Mesendoderm (in vitro differentiated cells): ENCODE measurements at regions not wholly inside any gene's neighbourhood (a gene's known extent, or its start where the extent isn't known, plus 50 kb on each side); places are given as distances from the start of the nearest gene placed in this dataset.

Experiments
- DNase-seq: peaks from one replicate; pipeline ENCODE4 v3.0.0; 2013
- H2AK5ac ChIP-seq: 2 replicates; pipeline ENCODE4 v1.6.1; 2013; ENCODE audit warnings: low read length, inconsistent platforms
- H2BK120ac ChIP-seq: 2 replicates; pipeline ENCODE4 v1.6.1; 2013; ENCODE audit warnings: low read depth, mild to moderate bottlenecking, low read length, moderate library complexity, mixed read lengths
- H2BK15ac ChIP-seq: replicated peaks from 2 replicates; pipeline ENCODE4 v1.6.1; 2013; ENCODE audit warnings: low read depth, mild to moderate bottlenecking, moderate library complexity
- H2BK5ac ChIP-seq: 2 replicates; pipeline ENCODE4 v1.6.1; 2013; ENCODE audit warnings: low read length, inconsistent platforms
- H3K18ac ChIP-seq: 2 replicates; pipeline ENCODE4 v1.6.1; 2013; ENCODE audit warnings: mild to moderate bottlenecking, low read length, mixed read lengths
- H3K23ac ChIP-seq: one replicate; pipeline ENCODE4 v1.6.1; 2013; ENCODE audit warnings: low read length
- H3K27ac ChIP-seq: 2 replicates; pipeline ENCODE4 v1.5.1; 2013; ENCODE audit warnings: low read depth, mild to moderate bottlenecking, inconsistent platforms, low read length, moderate library complexity
- H3K27me3 ChIP-seq: 2 replicates; pipeline ENCODE4 v1.6.1; 2013; ENCODE audit warnings: low read length, control low read depth, mild to moderate bottlenecking, inconsistent platforms; ENCODE audit not compliant: insufficient read depth, poor library complexity
- H3K36me3 ChIP-seq: 2 replicates; pipeline ENCODE4 v1.6.1; 2013; ENCODE audit warnings: low read length, inconsistent platforms; ENCODE audit not compliant: control insufficient read depth, insufficient read depth
- H3K4ac ChIP-seq: one replicate; pipeline ENCODE4 v1.6.1; 2013; ENCODE audit warnings: low read depth, mild to moderate bottlenecking, low read length, moderate library complexity
- H3K4me1 ChIP-seq: 2 replicates; pipeline ENCODE4 v1.6.1; 2013; ENCODE audit warnings: low read depth, low read length, inconsistent platforms; ENCODE audit not compliant: control insufficient read depth
- H3K4me2 ChIP-seq: 2 replicates; pipeline ENCODE4 v1.6.1; 2013; ENCODE audit warnings: low read length
- H3K4me3 ChIP-seq: 2 replicates; pipeline ENCODE4 v1.5.1; 2013; ENCODE audit warnings: mild to moderate bottlenecking, low read length
- H3K56ac ChIP-seq: one replicate; pipeline ENCODE4 v1.6.1; 2013; ENCODE audit warnings: low read length
- H3K79me1 ChIP-seq: 2 replicates; pipeline ENCODE4 v1.6.1; 2013; ENCODE audit warnings: low read length, inconsistent platforms
- H3K79me2 ChIP-seq: 2 replicates; pipeline ENCODE4 v1.6.1; 2013; ENCODE audit warnings: mild to moderate bottlenecking, low read length; ENCODE audit not compliant: control insufficient read depth, insufficient read depth
- H3K9ac ChIP-seq: 2 replicates; pipeline ENCODE4 v1.6.1; 2013; ENCODE audit warnings: low read length, inconsistent platforms
- H4K5ac ChIP-seq: one replicate; pipeline ENCODE4 v1.6.1; 2013; ENCODE audit warnings: low read length
- H4K8ac ChIP-seq: one replicate; pipeline ENCODE4 v1.6.1; 2013; ENCODE audit warnings: low read depth, mild to moderate bottlenecking, control low read depth, low read length, moderate library complexity
- WGBS: extraction: QIAGEN DNeasy Blood & Tissue Kit; methylation state at CpG from one replicate; pipeline ENCODE4 v1.1.7; 2013; ENCODE audit warnings: low lambda C conversion rate, missing lambda C conversion rate; ENCODE audit not compliant: insufficient coverage; ENCODE audit errors: extremely low coverage; 5-methylcytosine and 5-hydroxymethylcytosine counted together

DNA sequence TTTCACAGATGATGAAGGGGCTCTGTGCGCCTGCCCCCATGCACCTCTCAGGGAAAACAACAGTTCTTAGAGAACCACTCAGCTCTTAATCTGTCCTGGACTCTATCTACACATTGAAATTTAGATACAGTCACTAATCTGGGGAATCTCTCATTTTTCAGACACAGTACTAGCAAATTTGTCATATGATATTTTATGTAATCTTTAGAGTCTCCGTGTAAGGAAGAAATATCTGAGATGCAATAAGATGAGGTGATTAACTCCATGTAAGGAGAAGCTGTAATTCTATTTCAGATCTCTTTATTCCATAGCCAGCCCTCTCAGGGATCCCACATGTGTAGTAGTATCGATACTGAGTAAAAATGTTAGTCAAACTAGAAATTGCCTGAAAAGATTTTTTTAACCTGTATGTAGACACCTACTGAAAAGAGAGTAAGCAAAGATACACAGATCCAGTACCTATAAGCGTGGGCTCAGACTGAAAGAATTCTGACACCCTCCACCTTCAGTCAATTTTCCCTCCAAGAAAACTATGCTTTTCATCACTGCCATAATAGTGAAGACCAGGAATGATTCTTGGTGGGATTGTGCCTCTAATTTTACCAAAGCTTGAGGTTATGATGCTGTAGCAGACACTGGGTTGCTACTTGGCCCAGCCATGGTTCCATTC lies 279.6 kb upstream of the TMEM161B start:
- H2BK5ac ChIP-seq, result no peak overlapping the region
- no peak overlapping the region for H2BK15ac ChIP-seq
- no peak overlapping the region for H3K23ac ChIP-seq
- H3K56ac ChIP-seq, result no peak overlapping the region
- H3K9ac ChIP-seq, result no peak overlapping the region
- H3K4me1 ChIP-seq, result no peaks in the 10 kb centered on the region
- H3K79me1 ChIP-seq, result no peaks in the 10 kb centered on the region
- no peaks in the 10 kb centered on the region for H3K27me3 ChIP-seq
- H3K27ac ChIP-seq, result no peak overlapping the region
- no peak overlapping the region for H3K4me3 ChIP-seq
- H2AK5ac ChIP-seq, result no peak overlapping the region
- H3K4ac ChIP-seq, result no peak overlapping the region
- H3K18ac ChIP-seq, result no peak overlapping the region
- no peak overlapping the region for H4K5ac ChIP-seq
- no CpG with 5 or more reads among the region's 4 CpGs for WGBS
- no peak overlapping the region for H3K4me2 ChIP-seq
- no peak overlapping the region for H2BK120ac ChIP-seq
- no peak for DNase-seq
- no peaks in the 10 kb centered on the region for H3K79me2 ChIP-seq
- no peak overlapping the region for H4K8ac ChIP-seq
- no peaks in the 10 kb centered on the region for H3K36me3 ChIP-seq

- Histone ChIP-seq H3K79me1 (no peaks in the 10 kb centered on the region), H4K8ac (no peak overlapping the region), H3K4me2 (no peak overlapping the region), H2BK5ac (no peak overlapping the region), H3K27me3 (no peaks in the 10 kb centered on the region), H3K79me2 (no peaks in the 10 kb centered on the region), H2BK120ac (no peak overlapping the region), H3K4me1 (no peaks in the 10 kb centered on the region), H4K5ac (no peak overlapping the region), H3K4ac (no peak overlapping the region), H3K27ac (no peak overlapping the region), H3K56ac (no peak overlapping the region), H2AK5ac (no peak overlapping the region), H3K23ac (no peak overlapping the region), H2BK15ac (no peak overlapping the region), H3K9ac (no peak overlapping the region), H3K18ac (no peak overlapping the region), H3K4me3 (no peak overlapping the region), H3K36me3 (no peaks in the 10 kb centered on the region)
- no peak for DNase-seq
These were observed 276.7 kb upstream of the TMEM161B start for GRCh38 chr5:88545338-88545737.

DNA sequence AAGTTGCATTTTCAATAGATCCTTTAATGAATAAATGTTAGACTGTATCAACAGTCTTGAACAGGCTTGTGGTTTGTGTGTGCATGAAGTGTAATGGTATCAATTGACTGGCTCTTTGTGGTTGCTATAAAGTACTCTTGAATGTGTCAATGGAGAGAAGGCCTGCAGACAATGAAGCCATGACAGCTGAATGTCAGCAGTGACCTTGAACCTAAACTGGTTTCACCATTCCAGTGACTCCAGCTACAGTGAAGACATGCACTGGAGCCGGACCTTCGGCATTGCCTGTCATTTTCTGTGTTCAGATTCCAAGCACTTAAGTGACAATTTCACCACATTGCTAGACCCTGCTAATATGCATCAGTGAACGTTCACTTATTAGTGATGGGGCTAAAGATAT lies 276.0 kb upstream of the TMEM161B start:
- H3K36me3 ChIP-seq, result no peaks in the 10 kb centered on the region
- no CpG with 5 or more reads among the region's 3 CpGs for WGBS
- no peak overlapping the region for H2BK5ac ChIP-seq
- no peak overlapping the region for H3K18ac ChIP-seq
- H3K4ac ChIP-seq, result no peak overlapping the region
- no peak overlapping the region for H3K56ac ChIP-seq
- H3K27me3 ChIP-seq, result no peaks in the 10 kb centered on the region
- H4K5ac ChIP-seq, result no peak overlapping the region
- no peak overlapping the region for H3K27ac ChIP-seq
- H4K8ac ChIP-seq, result no peak overlapping the region
- no peak overlapping the region for H3K4me3 ChIP-seq
- no peak overlapping the region for H2AK5ac ChIP-seq
- no peak overlapping the region for H3K9ac ChIP-seq
- no peak overlapping the region for H2BK15ac ChIP-seq
- no peaks in the 10 kb centered on the region for H3K79me2 ChIP-seq
- no peak overlapping the region for H2BK120ac ChIP-seq
- no peaks in the 10 kb centered on the region for H3K4me1 ChIP-seq
- no peak overlapping the region for H3K23ac ChIP-seq
- H3K4me2 ChIP-seq, result no peak overlapping the region
- no peak for DNase-seq
- no peaks in the 10 kb centered on the region for H3K79me1 ChIP-seq

GRCh38 chr5:88544136-88544645 lies 275.5 kb upstream of the TMEM161B start:
- no peak overlapping the region for H2BK15ac ChIP-seq
- no peaks in the 10 kb centered on the region for H3K79me1 ChIP-seq
- no peak for DNase-seq
- H3K9ac ChIP-seq, result no peak overlapping the region
- no peak overlapping the region for H3K4me3 ChIP-seq
- H2BK5ac ChIP-seq, result no peak overlapping the region
- no peaks in the 10 kb centered on the region for H3K79me2 ChIP-seq
- no peak overlapping the region for H3K56ac ChIP-seq
- H3K4ac ChIP-seq, result no peak overlapping the region
- H3K4me1 ChIP-seq, result no peaks in the 10 kb centered on the region
- no peak overlapping the region for H3K23ac ChIP-seq
- H2AK5ac ChIP-seq, result no peak overlapping the region
- WGBS, result no CpG with 5 or more reads among the region's 6 CpGs
- no peak overlapping the region for H4K8ac ChIP-seq
- H3K18ac ChIP-seq, result no peak overlapping the region
- no peak overlapping the region for H3K4me2 ChIP-seq
- H3K36me3 ChIP-seq, result no peaks in the 10 kb centered on the region
- no peak overlapping the region for H2BK120ac ChIP-seq
- no peak overlapping the region for H4K5ac ChIP-seq
- no peaks in the 10 kb centered on the region for H3K27me3 ChIP-seq
- no peak overlapping the region for H3K27ac ChIP-seq

DNA sequence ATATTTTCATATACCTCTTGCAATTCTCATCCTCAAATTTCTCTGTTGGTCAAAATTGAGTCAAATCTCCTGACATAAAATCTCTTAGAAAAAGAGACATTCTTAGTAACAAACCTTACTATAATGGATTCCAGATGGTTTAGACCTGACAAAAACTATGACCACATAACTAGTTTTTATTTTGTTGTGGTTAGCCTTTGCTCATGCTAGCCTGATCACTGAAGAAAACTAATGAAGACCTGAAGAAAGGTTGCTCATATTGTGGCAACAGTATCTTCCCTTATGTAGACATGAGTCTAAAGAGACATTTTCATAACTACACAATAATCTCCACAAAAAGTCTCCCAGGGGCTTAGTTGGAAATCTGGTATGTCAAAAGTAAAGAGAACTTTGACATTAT lies 274.1 kb upstream of the TMEM161B start:
- Histone ChIP-seq H3K79me2 (no peaks in the 10 kb centered on the region), H3K79me1 (no peaks in the 10 kb centered on the region), H4K8ac (no peak overlapping the region), H2AK5ac (no peak overlapping the region), H3K4me3 (no peak overlapping the region), H3K4ac (no peak overlapping the region), H3K27me3 (no peaks in the 10 kb centered on the region), H3K56ac (no peak overlapping the region), H3K27ac (no peak overlapping the region), H3K9ac (no peak overlapping the region), H3K18ac (no peak overlapping the region), H2BK15ac (no peak overlapping the region), H3K4me1 (no peaks in the 10 kb centered on the region), H2BK5ac (no peak overlapping the region), H4K5ac (no peak overlapping the region), H2BK120ac (no peak overlapping the region), H3K36me3 (no peaks in the 10 kb centered on the region), H3K4me2 (no peak overlapping the region), H3K23ac (no peak overlapping the region)
- DNase-seq, result no peak

DNA sequence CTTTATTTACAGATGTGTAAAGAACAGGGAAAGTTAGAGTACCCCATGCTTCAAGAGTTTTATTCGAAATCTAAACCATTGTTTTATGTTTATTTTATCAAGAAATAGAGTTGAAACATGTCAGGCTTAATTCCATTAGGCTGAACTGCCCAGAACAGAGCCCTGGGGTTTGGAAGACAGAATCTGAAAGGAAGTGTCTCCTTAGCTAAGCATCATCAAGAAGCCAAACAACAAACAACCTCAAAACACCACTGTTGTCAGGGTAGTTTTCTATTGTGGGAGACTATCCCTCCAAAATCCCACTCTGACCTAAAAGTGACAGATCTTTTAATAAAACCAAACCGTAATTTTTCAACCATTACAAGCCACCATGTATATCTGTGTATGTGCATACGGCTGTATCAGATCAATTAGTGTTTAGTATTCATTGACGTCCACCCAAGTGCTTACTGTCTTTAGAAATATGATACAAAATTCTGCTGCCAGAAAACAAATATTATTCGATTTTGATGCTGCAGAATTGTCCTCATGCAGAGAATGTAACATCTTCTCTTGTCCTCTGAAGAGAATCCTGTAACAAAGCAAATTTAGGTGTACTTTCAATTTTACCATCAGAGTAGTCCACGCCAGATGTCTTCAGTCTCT lies 271.9 kb upstream of the TMEM161B start:
- Histone ChIP-seq H3K4ac (no peak overlapping the region), H2BK15ac (no peak overlapping the region), H4K8ac (no peak overlapping the region), H2BK120ac (no peak overlapping the region), H3K4me2 (no peak overlapping the region), H3K79me2 (no peaks in the 10 kb centered on the region), H3K18ac (no peak overlapping the region), H3K27ac (no peak overlapping the region), H3K79me1 (no peaks in the 10 kb centered on the region), H3K56ac (no peak overlapping the region), H3K4me3 (no peak overlapping the region), H3K23ac (no peak overlapping the region), H3K27me3 (no peaks in the 10 kb centered on the region), H3K4me1 (no peaks in the 10 kb centered on the region), H2AK5ac (no peak overlapping the region), H3K9ac (no peak overlapping the region), H3K36me3 (no peaks in the 10 kb centered on the region), H2BK5ac (no peak overlapping the region), H4K5ac (no peak overlapping the region)
- WGBS, result no CpG with 5 or more reads among the region's 6 CpGs
- DNase-seq, result no peak
